D341Med (cell line): ENCODE measurements at regions not wholly inside any gene's neighbourhood (a gene's known extent, or its start where the extent isn't known, plus 50 kb on each side); places are given as distances from the start of the nearest gene placed in this dataset.
A peak's percentile ranks its signal among the peaks of the same experiment; 100 is the strongest.
"Not testable (repeated sequence)": the region's sequence is repeated elsewhere in the genome, so short reads cannot be mapped to it uniquely, and the experiment has no call there.

Source experiments
- DNase-seq: peaks from one replicate; pipeline ENCODE4 v3.0.0; 2012; ENCODE audit warnings: low spot score

- not testable (repeated sequence) for DNase-seq
These were observed 50.8 kb upstream of the GRIN2B start for GRCh38 chr12:14032191-14032590.

- DNase-seq, result no peak
These were observed 62.4 kb upstream of the GRIN2B start for GRCh38 chr12:14043776-14044175.

GRCh38 chr12:14048941-14049545, 67.6 kb upstream of the GRIN2B start:
- no peak for DNase-seq

GRCh38 chr12:14057895-14058294, 76.5 kb upstream of the GRIN2B start:
- DNase-seq, result no peak

GRCh38 chr12:14058717-14059116, 77.3 kb upstream of the GRIN2B start:
- no peak for DNase-seq

GRCh38 chr12:14059548-14059947, 78.1 kb upstream of the GRIN2B start:
- DNase-seq, result no peak

GRCh38 chr12:14065616-14066015, 84.2 kb upstream of the GRIN2B start:
- no peak for DNase-seq

GRCh38 chr12:14066021-14066420, 84.6 kb upstream of the GRIN2B start:
- DNase-seq, result no peak

GRCh38 chr12:14068961-14069360, 87.6 kb upstream of the GRIN2B start:
- DNase-seq, result no peak

- no peak for DNase-seq
These were observed 90.4 kb upstream of the GRIN2B start for GRCh38 chr12:14071833-14072232.

- no peak for DNase-seq
These were observed 91.6 kb upstream of the GRIN2B start for GRCh38 chr12:14072987-14073386.

GRCh38 chr12:14075797-14076393, 94.5 kb upstream of the GRIN2B start:
- no peak for DNase-seq

- no peak for DNase-seq
These were observed 95.1 kb upstream of the GRIN2B start for GRCh38 chr12:14076538-14076937.

GRCh38 chr12:14086838-14087237, 105.4 kb upstream of the GRIN2B start:
- DNase-seq, result no peak

- DNase-seq, result no peak
These were observed 118.6 kb upstream of the GRIN2B start for GRCh38 chr12:14099994-14100393.

GRCh38 chr12:14101556-14101955, 120.2 kb upstream of the GRIN2B start:
- not testable (repeated sequence) for DNase-seq

GRCh38 chr12:14111230-14111865, 129.9 kb upstream of the GRIN2B start:
- DNase-seq, result peak; percentile 39

- no peak for DNase-seq
These were observed 131.6 kb upstream of the GRIN2B start for GRCh38 chr12:14113031-14113430.

- DNase-seq, result no peak
These were observed 145.3 kb upstream of the GRIN2B start for GRCh38 chr12:14126692-14127091.

- no peak for DNase-seq
These were observed 148.3 kb upstream of the GRIN2B start for GRCh38 chr12:14129611-14130195.

GRCh38 chr12:14135996-14136395, 154.6 kb upstream of the GRIN2B start:
- no peak for DNase-seq

- DNase-seq, result peak; percentile 58
These were observed 157.1 kb upstream of the GRIN2B start for GRCh38 chr12:14138495-14138894.
